GM23338 (cell line): ENCODE measurements at regions not wholly inside any gene's neighbourhood (a gene's known extent, or its start where the extent isn't known, plus 50 kb on each side); places are given as distances from the start of the nearest gene placed in this dataset.
"Not testable (repeated sequence)": the region's sequence is repeated elsewhere in the genome, so short reads cannot be mapped to it uniquely, and the experiment has no call there.

Source experiments
- ATAC-seq: fragments of 200-7000 bp; cut with Tn5 transposase; 3 replicates; pipeline ENCODE4 v1.9.1; 2020
- DNase-seq: peaks from one replicate; pipeline ENCODE4 v3.0.0-alpha.2; 2015; ENCODE audit warnings: low spot score
- H2AFZ ChIP-seq: fragments of 200-600 bp; sonication (generic); 2 replicates; pipeline ENCODE4 v1.8.0; 2016; ENCODE audit warnings: antibody characterized with exemption, mild to moderate bottlenecking, moderate library complexity
- H3F3A ChIP-seq: fragments of 200-600 bp; sonication (generic); replicated peaks from 2 replicates; pipeline ENCODE4 v1.8.0; 2017; ENCODE audit warnings: antibody characterized with exemption, mixed run types, low read depth
- H3K27ac ChIP-seq: fragments of 200-600 bp; sonication (generic); 2 replicates; pipeline ENCODE4 v1.6.1; 2016; ENCODE audit warnings: low read depth
- H3K27me3 ChIP-seq: fragments of 200-600 bp; sonication (generic); 2 replicates; pipeline ENCODE4 v1.8.0; 2016; ENCODE audit warnings: mild to moderate bottlenecking, mixed run types, moderate library complexity; ENCODE audit not compliant: insufficient read depth
- H3K36me3 ChIP-seq: fragments of 200-600 bp; sonication (generic); 2 replicates; pipeline ENCODE4 v1.8.0; 2016; ENCODE audit warnings: mild to moderate bottlenecking; ENCODE audit not compliant: insufficient read depth
- H3K4me1 ChIP-seq: fragments of 200-600 bp; sonication (generic); 2 replicates; pipeline ENCODE4 v1.8.0; 2016; ENCODE audit warnings: mild to moderate bottlenecking, moderate library complexity; ENCODE audit not compliant: insufficient read depth
- H3K4me2 ChIP-seq: fragments of 200-600 bp; sonication (generic); 2 replicates; pipeline ENCODE4 v1.7.1; 2017; ENCODE audit warnings: mixed run types
- H3K4me3 ChIP-seq: fragments of 200-600 bp; sonication (generic); 2 replicates; pipeline ENCODE4 v1.6.1; 2016; ENCODE audit warnings: mixed run types
- H3K79me2 ChIP-seq: fragments of 200-600 bp; sonication (generic); replicated peaks from 2 replicates; pipeline ENCODE4 v1.8.0; 2017; ENCODE audit warnings: mild to moderate bottlenecking; ENCODE audit not compliant: insufficient read depth
- H3K9me2 ChIP-seq: fragments of 200-600 bp; sonication (generic); 2 replicates; pipeline ENCODE4 v1.8.0; 2017; ENCODE audit not compliant: insufficient read depth
- H4K20me1 ChIP-seq: fragments of 200-600 bp; sonication (generic); replicated peaks from 2 replicates; pipeline ENCODE4 v1.8.0; 2017; ENCODE audit warnings: mild to moderate bottlenecking; ENCODE audit not compliant: insufficient read depth
- H3K27ac Mint-ChIP-seq: 2 replicates; pipeline ENCODE4 v1.8.0; 2020; ENCODE audit warnings: inconsistent platforms, mild to moderate bottlenecking, moderate library complexity, mixed read lengths
- H3K27me3 Mint-ChIP-seq: 3 replicates; pipeline ENCODE4 v1.8.0; 2022; ENCODE audit warnings: low read depth, mild to moderate bottlenecking, moderate library complexity, mixed read lengths, inconsistent platforms; ENCODE audit not compliant: insufficient read depth, poor library complexity
- H3K36me3 Mint-ChIP-seq: 3 replicates; pipeline ENCODE4 v1.8.0; 2021; ENCODE audit warnings: low read depth, mild to moderate bottlenecking, inconsistent platforms, moderate library complexity, mixed read lengths
- H3K4me1 Mint-ChIP-seq: 3 replicates; pipeline ENCODE4 v1.8.0; 2020; ENCODE audit warnings: mild to moderate bottlenecking, inconsistent platforms, mixed read lengths
- H3K4me3 Mint-ChIP-seq: 3 replicates; pipeline ENCODE4 v1.8.0; 2021; ENCODE audit warnings: moderate library complexity, mild to moderate bottlenecking, inconsistent platforms, mixed read lengths
- H3K9me3 Mint-ChIP-seq: 3 replicates; pipeline ENCODE4 v1.8.0; 2020; ENCODE audit warnings: moderate library complexity, mild to moderate bottlenecking, inconsistent platforms, mixed read lengths
- CREB1 ChIP-seq: fragments of 250-450 bp; sonication (Bioruptor Pico); IDR thresholded peaks from 2 replicates; pipeline ENCODE4 v1.5.0; 2020; ENCODE audit warnings: low read depth, mild to moderate bottlenecking, moderate library complexity
- CTCF ChIP-seq, 2 experiments: fragments of 200-600 bp in 1 of 2; sonication (generic) in 1 of 2; conservative IDR thresholded peaks; 2 replicates each; pipeline versions ENCODE4 v1.5.1 to v1.6.1; 2016 to 2017; ENCODE audit warnings: antibody characterized with exemption in 2 of 2, low read depth in 2 of 2, mild to moderate bottlenecking in 2 of 2, moderate library complexity in 1 of 2
- EZH2 ChIP-seq: fragments of 200-600 bp; sonication (generic); IDR thresholded peaks from one replicate; pipeline ENCODE4 v1.8.0; 2017; ENCODE audit warnings: antibody characterized with exemption, mild to moderate bottlenecking, low read depth; ENCODE audit not compliant: unreplicated experiment
- EZH2phosphoT487 ChIP-seq: fragments of 200-600 bp; sonication (generic); IDR thresholded peaks from one replicate; pipeline ENCODE4 v1.8.1; 2018; ENCODE audit warnings: antibody characterized with exemption; ENCODE audit not compliant: unreplicated experiment
- JUNB ChIP-seq: IDR thresholded peaks from one replicate; pipeline ENCODE4 v1.6.1; 2016; ENCODE audit warnings: antibody characterized with exemption; ENCODE audit not compliant: unreplicated experiment
- POLR2AphosphoS5 ChIP-seq: IDR thresholded peaks from 2 replicates; pipeline ENCODE4 v1.6.1; 2016; ENCODE audit warnings: antibody characterized with exemption, low read depth
- TF ChIP-seq, protein P1 (sequence below): IDR thresholded peaks from one replicate; pipeline ENCODE4 v1.6.1; 2018; ENCODE audit warnings: antibody characterized with exemption; ENCODE audit not compliant: unreplicated experiment

- H3F3A ChIP-seq: peaks cover 15% of the 10 kb centered on the region
- Mint-ChIP-seq H3K36me3 (peaks cover 9% of the 10 kb centered on the region; the same call in 1 of the 3 replicates), H3K4me3 (no peak overlapping the region), H3K4me1 (peaks cover 32% of the 10 kb centered on the region; the same call in 2 of the 3 replicates), H3K9me3 (peaks cover 4% of the 10 kb centered on the region; the same call in 2 of the 3 replicates), H3K27ac (no peak overlapping the region), H3K27me3 (peaks cover 3% of the 10 kb centered on the region)
- no peaks in the 10 kb centered on the region for H3K27me3 ChIP-seq
- DNase-seq (no peak), ATAC-seq (no peak)
- H3K9me2 ChIP-seq: no peaks in the 10 kb centered on the region
- no peaks in the 10 kb centered on the region for H3K79me2 ChIP-seq
- no peak overlapping the region for H2AFZ ChIP-seq
- no peaks in the 10 kb centered on the region for H3K36me3 ChIP-seq
- peaks cover 16% of the 10 kb centered on the region for H3K4me1 ChIP-seq
- no peaks in the 10 kb centered on the region for H4K20me1 ChIP-seq
- H3K4me3 ChIP-seq: no peak overlapping the region
- no peak overlapping the region for H3K4me2 ChIP-seq
- TF ChIP-seq, protein P1, sequence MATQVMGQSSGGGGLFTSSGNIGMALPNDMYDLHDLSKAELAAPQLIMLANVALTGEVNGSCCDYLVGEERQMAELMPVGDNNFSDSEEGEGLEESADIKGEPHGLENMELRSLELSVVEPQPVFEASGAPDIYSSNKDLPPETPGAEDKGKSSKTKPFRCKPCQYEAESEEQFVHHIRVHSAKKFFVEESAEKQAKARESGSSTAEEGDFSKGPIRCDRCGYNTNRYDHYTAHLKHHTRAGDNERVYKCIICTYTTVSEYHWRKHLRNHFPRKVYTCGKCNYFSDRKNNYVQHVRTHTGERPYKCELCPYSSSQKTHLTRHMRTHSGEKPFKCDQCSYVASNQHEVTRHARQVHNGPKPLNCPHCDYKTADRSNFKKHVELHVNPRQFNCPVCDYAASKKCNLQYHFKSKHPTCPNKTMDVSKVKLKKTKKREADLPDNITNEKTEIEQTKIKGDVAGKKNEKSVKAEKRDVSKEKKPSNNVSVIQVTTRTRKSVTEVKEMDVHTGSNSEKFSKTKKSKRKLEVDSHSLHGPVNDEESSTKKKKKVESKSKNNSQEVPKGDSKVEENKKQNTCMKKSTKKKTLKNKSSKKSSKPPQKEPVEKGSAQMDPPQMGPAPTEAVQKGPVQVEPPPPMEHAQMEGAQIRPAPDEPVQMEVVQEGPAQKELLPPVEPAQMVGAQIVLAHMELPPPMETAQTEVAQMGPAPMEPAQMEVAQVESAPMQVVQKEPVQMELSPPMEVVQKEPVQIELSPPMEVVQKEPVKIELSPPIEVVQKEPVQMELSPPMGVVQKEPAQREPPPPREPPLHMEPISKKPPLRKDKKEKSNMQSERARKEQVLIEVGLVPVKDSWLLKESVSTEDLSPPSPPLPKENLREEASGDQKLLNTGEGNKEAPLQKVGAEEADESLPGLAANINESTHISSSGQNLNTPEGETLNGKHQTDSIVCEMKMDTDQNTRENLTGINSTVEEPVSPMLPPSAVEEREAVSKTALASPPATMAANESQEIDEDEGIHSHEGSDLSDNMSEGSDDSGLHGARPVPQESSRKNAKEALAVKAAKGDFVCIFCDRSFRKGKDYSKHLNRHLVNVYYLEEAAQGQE: no peak
- TF ChIP-seq EZH2phosphoT487 (no peak), JUNB (no peak), POLR2AphosphoS5 (no peak), EZH2 (no peak)
- H3K27ac ChIP-seq: no peak overlapping the region
These were observed 62.1 kb upstream of the USP9X start for GRCh38 chrX:41023098-41023497.

GRCh38 chrX:41024335-41024734 is 60.9 kb upstream of the USP9X start:
- H3K9me3 Mint-ChIP-seq, H3K4me2 ChIP-seq, H3K79me2 ChIP-seq, H4K20me1 ChIP-seq, H3K36me3 ChIP-seq, H3K4me3 Mint-ChIP-seq, H3K27me3 ChIP-seq, ATAC-seq, H3K27me3 Mint-ChIP-seq, H3K9me2 ChIP-seq, H3K36me3 Mint-ChIP-seq, H2AFZ ChIP-seq, H3K4me3 ChIP-seq: not testable (repeated sequence)
- TF ChIP-seq CTCF (conservative IDR thresholded peaks at IDR 0.05; ENCODE audit: low read depth in 2 of 2) (peak; percentile 44 to 59), CREB1 (CRISPR knock-in tag) (0 out of 2 replicates have a peak, but pooled peaks have one; percentile 9)
- peak; percentile 48 for DNase-seq
- H3K4me1 Mint-ChIP-seq: peaks cover 29% of the 10 kb centered on the region; the same call in 2 of the 3 replicates
- Histone ChIP-seq H3K27ac (peak overlapping the region; percentile 96), H3F3A (peaks cover 15% of the 10 kb centered on the region), H3K4me1 (peaks cover 16% of the 10 kb centered on the region)
- peak overlapping the region; percentile 84 for H3K27ac Mint-ChIP-seq
